ENCODE measurements at regions not wholly inside any gene's neighbourhood (a gene's known extent, or its start where the extent isn't known, plus 50 kb on each side); places are given as distances from the start of the nearest gene placed in this dataset.

- TF ChIP-seq EZH2 (IDR thresholded peaks at IDR 0.05; ENCODE audit: low read length, missing control alignments) (no peak), CTCF (conservative IDR thresholded peaks at IDR 0.05 in 1 of 2, IDR thresholded peaks at IDR 0.05 in 1 of 2; ENCODE audit: low read depth in 1 of 2, low read length in 2 of 2) (no peak)
These were observed 653.5 kb upstream of the LRRTM4 start for GRCh38 chr2:78175645-78176044.
